HG03103 (cell line): ENCODE measurements at regions not wholly inside any gene's neighbourhood (a gene's known extent, or its start where the extent isn't known, plus 50 kb on each side); places are given as distances from the start of the nearest gene placed in this dataset.
"Not testable (repeated sequence)": the region's sequence is repeated elsewhere in the genome, so short reads cannot be mapped to it uniquely, and the experiment has no call there.

Experiments
- ATAC-seq: cut with Tn5 transposase; IDR thresholded peaks from one replicate; pipeline ENCODE4 v1.9.1; 2021; ENCODE audit warnings: low read depth; ENCODE audit not compliant: unreplicated experiment

GRCh38 chr6:164345327-164345726 is 930.8 kb downstream of the QKI start:
- no peak for ATAC-seq

- ATAC-seq: no peak
These were observed 930.3 kb downstream of the QKI start for GRCh38 chr6:164344801-164345291.

GRCh38 chr6:164339442-164339841 is 924.9 kb downstream of the QKI start:
- not testable (repeated sequence) for ATAC-seq

- no peak for ATAC-seq
These were observed 923.4 kb downstream of the QKI start for GRCh38 chr6:164337925-164338397.

GRCh38 chr6:164337024-164337924 is 922.8 kb downstream of the QKI start:
- no peak for ATAC-seq

- no peak for ATAC-seq
These were observed 921.9 kb downstream of the QKI start for GRCh38 chr6:164336455-164336854.

GRCh38 chr6:164331026-164331425 is 916.5 kb downstream of the QKI start:
- ATAC-seq: no peak

GRCh38 chr6:164325168-164325567 is 910.6 kb downstream of the QKI start:
- no peak for ATAC-seq

- no peak for ATAC-seq
These were observed 908.0 kb downstream of the QKI start for GRCh38 chr6:164322533-164322932.

GRCh38 chr6:164321297-164321696 is 906.8 kb downstream of the QKI start:
- ATAC-seq: no peak

GRCh38 chr6:164315376-164315775 is 900.9 kb downstream of the QKI start:
- ATAC-seq: no peak

GRCh38 chr6:164308339-164308738 is 893.8 kb downstream of the QKI start:
- no peak for ATAC-seq

GRCh38 chr6:164303102-164303964 is 888.8 kb downstream of the QKI start:
- no peak for ATAC-seq

- no peak for ATAC-seq
These were observed 881.9 kb downstream of the QKI start for GRCh38 chr6:164296411-164296810.

- no peak for ATAC-seq
These were observed 879.7 kb downstream of the QKI start for GRCh38 chr6:164294047-164294784.

- ATAC-seq: no peak
These were observed 876.7 kb downstream of the QKI start for GRCh38 chr6:164291224-164291623.

GRCh38 chr6:164290101-164290500 is 875.6 kb downstream of the QKI start:
- ATAC-seq: no peak

GRCh38 chr6:164286011-164286410 is 871.5 kb downstream of the QKI start:
- ATAC-seq: no peak

- no peak for ATAC-seq
These were observed 869.1 kb downstream of the QKI start for GRCh38 chr6:164283574-164283973.

GRCh38 chr6:164276211-164276610 is 861.7 kb downstream of the QKI start:
- ATAC-seq: no peak
